ENCODE measurements at regions not wholly inside any gene's neighbourhood (a gene's known extent, or its start where the extent isn't known, plus 50 kb on each side); places are given as distances from the start of the nearest gene placed in this dataset.

- no peak overlapping the region for H3K27ac Mint-ChIP-seq
- no peaks in the 10 kb centered on the region for H3K9me3 Mint-ChIP-seq (ENCODE audit: low read depth)
- H3K4me3 Mint-ChIP-seq: no peak overlapping the region
- ChIA-PET CTCF (no interaction called here), POLR2A (no interaction called here)
- no peaks in the 10 kb centered on the region for H3K4me1 Mint-ChIP-seq
- DNase-seq: no peak
- intact Hi-C loops (cut with DNase I, micrococcal nuclease): no loop called here
- ATAC-seq: no peak
- no peaks in the 10 kb centered on the region for H3K27me3 Mint-ChIP-seq
- H3K36me3 Mint-ChIP-seq (ENCODE audit: low read depth): no peaks in the 10 kb centered on the region
Observed at GRCh38 chr10:78165172-78165571, 131.5 kb downstream of the RPS24 start.

GRCh38 chr10:78165617-78166016 is 132.0 kb downstream of the RPS24 start:
- Mint-ChIP-seq H3K4me1 (no peaks in the 10 kb centered on the region), H3K36me3 (ENCODE audit: low read depth) (no peaks in the 10 kb centered on the region), H3K9me3 (ENCODE audit: low read depth) (no peaks in the 10 kb centered on the region), H3K27me3 (no peaks in the 10 kb centered on the region), H3K4me3 (no peak overlapping the region), H3K27ac (no peak overlapping the region)
- ChIA-PET POLR2A (no interaction called here), CTCF (no interaction called here)
- no peak for ATAC-seq
- intact Hi-C loops (cut with DNase I, micrococcal nuclease): no loop called here
- no peak for DNase-seq

- H3K36me3 Mint-ChIP-seq (ENCODE audit: low read depth): no peaks in the 10 kb centered on the region
- H3K9me3 Mint-ChIP-seq (ENCODE audit: low read depth): no peaks in the 10 kb centered on the region
- no peak for DNase-seq
- no peaks in the 10 kb centered on the region for H3K4me1 Mint-ChIP-seq
- ChIA-PET CTCF (no interaction called here), POLR2A (no interaction called here)
- H3K4me3 Mint-ChIP-seq: no peak overlapping the region
- no peak overlapping the region for H3K27ac Mint-ChIP-seq
- no peaks in the 10 kb centered on the region for H3K27me3 Mint-ChIP-seq
- no peak for ATAC-seq
- intact Hi-C loops (cut with DNase I, micrococcal nuclease): no loop called here
Observed at GRCh38 chr10:78166261-78166660, 132.6 kb downstream of the RPS24 start.

- no peak for DNase-seq
- ChIA-PET CTCF (no interaction called here), POLR2A (no interaction called here)
- Mint-ChIP-seq H3K4me3 (no peak overlapping the region), H3K9me3 (ENCODE audit: low read depth) (no peaks in the 10 kb centered on the region), H3K4me1 (no peaks in the 10 kb centered on the region), H3K27me3 (no peaks in the 10 kb centered on the region), H3K27ac (no peak overlapping the region), H3K36me3 (ENCODE audit: low read depth) (no peaks in the 10 kb centered on the region)
- no peak for ATAC-seq
- intact Hi-C loops (cut with DNase I, micrococcal nuclease): no loop called here
Observed at GRCh38 chr10:78169214-78169613, 135.6 kb downstream of the RPS24 start.

GRCh38 chr10:78170026-78170475 is 136.4 kb downstream of the RPS24 start:
- Mint-ChIP-seq H3K36me3 (ENCODE audit: low read depth) (no peaks in the 10 kb centered on the region), H3K27ac (no peak overlapping the region), H3K27me3 (no peaks in the 10 kb centered on the region), H3K4me1 (no peaks in the 10 kb centered on the region), H3K4me3 (no peak overlapping the region), H3K9me3 (ENCODE audit: low read depth) (no peaks in the 10 kb centered on the region)
- ATAC-seq: no peak
- ChIA-PET POLR2A (no interaction called here), CTCF (interaction anchor here (0.8 kb wide), 1 partner anchor 456 kb away, joined by 3 read pairs; no protein-coding TSS in a partner anchor)
- no peak for DNase-seq
- intact Hi-C loops (cut with DNase I, micrococcal nuclease): no loop called here

- H3K4me3 Mint-ChIP-seq: no peak overlapping the region
Observed at GRCh38 chr10:78171633-78172400, 138.2 kb downstream of the RPS24 start.

GRCh38 chr10:78173360-78174015 is 139.8 kb downstream of the RPS24 start:
- ChIA-PET POLR2A (interaction anchor here (0.5 kb wide), 1 partner anchor 405 kb away, joined by 3 read pairs; no protein-coding TSS in a partner anchor), CTCF (no interaction called here)
- Mint-ChIP-seq H3K4me3 (no peak overlapping the region), H3K27me3 (no peaks in the 10 kb centered on the region), H3K9me3 (ENCODE audit: low read depth) (no peaks in the 10 kb centered on the region), H3K4me1 (no peaks in the 10 kb centered on the region), H3K27ac (no peak overlapping the region), H3K36me3 (ENCODE audit: low read depth) (no peaks in the 10 kb centered on the region)
- DNase-seq (no peak), ATAC-seq (no peak)
- intact Hi-C loops (cut with DNase I, micrococcal nuclease): no loop called here

More at GRCh38 chr10:78171633-78172400, 138.2 kb downstream of the RPS24 start:
- H3K27ac Mint-ChIP-seq: no peak overlapping the region
- ATAC-seq: no peak
- DNase-seq: no peak
- intact Hi-C loops (cut with DNase I, micrococcal nuclease): no loop called here
- CTCF ChIA-PET: no interaction called here
- no peaks in the 10 kb centered on the region for H3K27me3 Mint-ChIP-seq
- no peaks in the 10 kb centered on the region for H3K4me1 Mint-ChIP-seq
- H3K36me3 Mint-ChIP-seq (ENCODE audit: low read depth): no peaks in the 10 kb centered on the region
- H3K9me3 Mint-ChIP-seq (ENCODE audit: low read depth): no peaks in the 10 kb centered on the region
- POLR2A ChIA-PET: no interaction called here

- H3K4me3 Mint-ChIP-seq: no peak overlapping the region
- no peaks in the 10 kb centered on the region for H3K36me3 Mint-ChIP-seq (ENCODE audit: low read depth)
- H3K9me3 Mint-ChIP-seq (ENCODE audit: low read depth): no peaks in the 10 kb centered on the region
- DNase-seq (no peak), ATAC-seq (no peak)
- H3K27ac Mint-ChIP-seq: no peak overlapping the region
- no peaks in the 10 kb centered on the region for H3K27me3 Mint-ChIP-seq
- H3K4me1 Mint-ChIP-seq: no peaks in the 10 kb centered on the region
- CTCF ChIA-PET: interaction anchor here (0.8 kb wide), 1 partner anchor 10 kb away, joined by 3 read pairs; no protein-coding TSS in a partner anchor
- POLR2A ChIA-PET: no interaction called here
- intact Hi-C loops (cut with DNase I, micrococcal nuclease): no loop called here
Observed at GRCh38 chr10:78175444-78176015, 141.9 kb downstream of the RPS24 start.

GRCh38 chr10:78176320-78177317 is 143.0 kb downstream of the RPS24 start:
- no peak overlapping the region for H3K27ac Mint-ChIP-seq
- CTCF ChIA-PET: interaction anchor here (0.7 to 0.8 kb wide), 2 partner anchors 9 to 1137 kb away, joined by 3 read pairs; no protein-coding TSS in a partner anchor
- no peaks in the 10 kb centered on the region for H3K36me3 Mint-ChIP-seq (ENCODE audit: low read depth)
- POLR2A ChIA-PET: no interaction called here
- DNase-seq: no peak
- intact Hi-C loops (cut with DNase I, micrococcal nuclease): no loop called here
- no peaks in the 10 kb centered on the region for H3K27me3 Mint-ChIP-seq
- no peaks in the 10 kb centered on the region for H3K9me3 Mint-ChIP-seq (ENCODE audit: low read depth)
- no peak for ATAC-seq
- no peak overlapping the region for H3K4me3 Mint-ChIP-seq
- H3K4me1 Mint-ChIP-seq: no peaks in the 10 kb centered on the region

- CTCF ChIA-PET: interaction anchor here (0.7 kb wide), 1 partner anchor 788 kb away, joined by 3 read pairs; no protein-coding TSS in a partner anchor
Observed at GRCh38 chr10:78177491-78178185, 144.0 kb downstream of the RPS24 start.

GRCh38 chr10:78178397-78178796 is 144.7 kb downstream of the RPS24 start:
- ATAC-seq: no peak
- H3K4me3 Mint-ChIP-seq: no peak overlapping the region
- intact Hi-C loops (cut with DNase I, micrococcal nuclease): no loop called here
- H3K36me3 Mint-ChIP-seq (ENCODE audit: low read depth): no peaks in the 10 kb centered on the region
- no peak for DNase-seq
- no peak overlapping the region for H3K27ac Mint-ChIP-seq
- H3K4me1 Mint-ChIP-seq: no peaks in the 10 kb centered on the region
- no peaks in the 10 kb centered on the region for H3K27me3 Mint-ChIP-seq
- POLR2A ChIA-PET: no interaction called here
- CTCF ChIA-PET: interaction anchor here (0.7 kb wide), 1 partner anchor 789 kb away, joined by 3 read pairs; no protein-coding TSS in a partner anchor
- no peaks in the 10 kb centered on the region for H3K9me3 Mint-ChIP-seq (ENCODE audit: low read depth)

More at GRCh38 chr10:78177491-78178185, 144.0 kb downstream of the RPS24 start:
- Mint-ChIP-seq H3K4me1 (no peaks in the 10 kb centered on the region), H3K27ac (no peak overlapping the region), H3K4me3 (no peak overlapping the region), H3K27me3 (no peaks in the 10 kb centered on the region), H3K36me3 (ENCODE audit: low read depth) (no peaks in the 10 kb centered on the region), H3K9me3 (ENCODE audit: low read depth) (no peaks in the 10 kb centered on the region)
- POLR2A ChIA-PET: no interaction called here
- ATAC-seq (no peak), DNase-seq (no peak)
- intact Hi-C loops (cut with DNase I, micrococcal nuclease): no loop called here

All from activated CD4-positive, alpha-beta T cell treated with anti-CD3 and anti-CD28 coated beads for 36 hours (primary cell).